HepG2 (cell line): ENCODE measurements at regions not wholly inside any gene's neighbourhood (a gene's known extent, or its start where the extent isn't known, plus 50 kb on each side); places are given as distances from the start of the nearest gene placed in this dataset.

Experiments
- ATAC-seq: fragments of 200-7000 bp; cut with Tn5 transposase; 3 replicates; pipeline ENCODE4 v1.9.1; 2020; ENCODE audit warnings: mild to moderate bottlenecking, moderate library complexity
- BruUV-seq: library from RNA; stranded (reverse); fragments of 400-500 nt; replicated peaks from 2 replicates; lab custom pipeline; 2021; lab: Mats Ljungman, UMichigan
- CTCF ChIA-PET: fragments of 300-600 bp; formaldehyde crosslinking; extraction: SDS; loops from one replicate; lab custom pipeline; 2021; ENCODE audit warnings: low total read pairs, inconsistent platforms, low intra/inter-chr PET ratio; lab: Yijun Ruan, JAX
- POLR2A ChIA-PET: fragments of 350-600 bp; sonication (Branson Sonifier 250); formaldehyde crosslinking; loops from one replicate; lab custom pipeline; 2020; ENCODE audit warnings: antibody characterized with exemption, inconsistent platforms; lab: Yijun Ruan, JAX
- DNase-seq: peaks from one replicate; pipeline ENCODE4 v3.0.0-alpha.2; 2015; ENCODE audit warnings: low spot score
- FAIRE-seq: peaks from 3 replicates; lab custom pipeline; 2011; peaks lifted over from hg19 to GRCh38; lab: Jason Lieb, UNC
- H2AFZ ChIP-seq: one replicate; pipeline ENCODE4 v1.6.1; 2011; ENCODE audit warnings: low read length, inconsistent platforms
- H3K27ac ChIP-seq: fragments of 300-600 bp; 3 replicates; pipeline ENCODE4 v1.8.0; 2011; ENCODE audit warnings: mixed run types, mild to moderate bottlenecking, mixed read lengths, low read length, inconsistent platforms; ENCODE audit not compliant: insufficient read depth; ENCODE audit errors: extremely low read length
- H3K27me3 ChIP-seq, 2 experiments: fragments of 200-600 bp in 1 of 2; 2 replicates in 1 of 2; 3 replicates in 1 of 2; pipeline versions ENCODE4 v1.6.0 to v1.8.0; 2011; ENCODE audit warnings: low read length in 2 of 2, mild to moderate bottlenecking in 2 of 2, moderate library complexity in 2 of 2, inconsistent platforms in 1 of 2; ENCODE audit not compliant: insufficient read depth in 2 of 2, control insufficient read depth in 1 of 2
- H3K36me3 ChIP-seq, 2 experiments: fragments of 200-600 bp in 1 of 2; replicated peaks in 1 of 2; 2 replicates in 1 of 2; 3 replicates in 1 of 2; pipeline versions ENCODE4 v1.5.1 to v1.8.0; 2011; ENCODE audit warnings: low read length in 2 of 2, inconsistent platforms in 1 of 2; ENCODE audit not compliant: insufficient read depth in 2 of 2, control insufficient read depth in 1 of 2
- H3K4me1 ChIP-seq: 2 replicates; pipeline ENCODE4 v1.5.1; 2012; ENCODE audit warnings: low read length, inconsistent platforms; ENCODE audit not compliant: insufficient read depth
- H3K4me2 ChIP-seq: 2 replicates; pipeline ENCODE4 v1.6.0; 2011; ENCODE audit warnings: low read depth, low read length, inconsistent platforms
- H3K4me3 ChIP-seq, 3 experiments: fragments of 200-600 bp in 1 of 3; sonication (generic), shearing (Covaris generic) in 1 of 3; replicated peaks in 1 of 3; 2 replicates each; pipeline ENCODE4 v1.5.1; 2011 to 2016; ENCODE audit warnings: low read length in 3 of 3, inconsistent platforms in 2 of 3, low read depth in 2 of 3, mild to moderate bottlenecking in 2 of 3, control low read depth in 1 of 3, mixed read lengths in 1 of 3; ENCODE audit not compliant: insufficient read depth in 1 of 3
- H3K79me2 ChIP-seq: one replicate; pipeline ENCODE4 v1.6.1; 2011; ENCODE audit warnings: low read length, inconsistent platforms; ENCODE audit not compliant: insufficient read depth
- H3K9ac ChIP-seq: 2 replicates; pipeline ENCODE4 v1.6.0; 2011; ENCODE audit warnings: mild to moderate bottlenecking, low read depth, low read length, inconsistent platforms; ENCODE audit not compliant: insufficient read depth
- H3K9me3 ChIP-seq: 2 replicates; pipeline ENCODE4 v1.5.1; 2012; ENCODE audit warnings: mild to moderate bottlenecking, low read length
- H4K20me1 ChIP-seq: 2 replicates; pipeline ENCODE4 v1.6.0; 2011; ENCODE audit warnings: inconsistent platforms, mild to moderate bottlenecking, low read length, moderate library complexity; ENCODE audit not compliant: insufficient read depth
- ATAD3A ChIP-seq: sonication (generic); formaldehyde crosslinking; IDR thresholded peaks from 2 replicates; pipeline ENCODE4 v1.4.0; 2020; ENCODE audit warnings: missing genetic modification reagents
- CHD4 ChIP-seq: fragments of 200-600 bp; sonication (generic); IDR thresholded peaks from 2 replicates; pipeline ENCODE4 v1.7.0; 2017; ENCODE audit warnings: mild to moderate bottlenecking, low read length, borderline replicate concordance
- CREBL2 ChIP-seq: sonication (generic); formaldehyde crosslinking; IDR thresholded peaks from 2 replicates; pipeline ENCODE4 v1.8.1; 2023; ENCODE audit warnings: missing genetic modification reagents, mild to moderate bottlenecking, borderline replicate concordance
- EHMT2 ChIP-seq: fragments of 200-600 bp; sonication (generic); IDR thresholded peaks from 2 replicates; pipeline ENCODE4 v1.7.0; 2017; ENCODE audit warnings: antibody characterized with exemption, low read depth, low read length, borderline replicate concordance
- EP300 ChIP-seq, 3 experiments: sonication (generic) in 1 of 3; formaldehyde crosslinking in 1 of 3; IDR thresholded peaks; 2 replicates each; pipeline versions ENCODE4 v1.5.1 to v1.6.1; 2011 to 2020; ENCODE audit warnings: low read depth in 2 of 3, low read length in 2 of 3, borderline replicate concordance in 1 of 3, improper control_type of control experiment in 1 of 3, mild to moderate bottlenecking in 1 of 3, missing genetic modification reagents in 1 of 3, moderate library complexity in 1 of 3
- ERF ChIP-seq: IDR thresholded peaks from 2 replicates; pipeline ENCODE4 v1.6.1; 2018; ENCODE audit warnings: missing biosample characterization, missing genetic modification reagents
- GTF2F1 ChIP-seq: fragments of 150-350 bp; IDR thresholded peaks from 2 replicates; pipeline ENCODE4 v1.6.1; 2014; ENCODE audit warnings: low read length
- HES4 ChIP-seq: sonication (generic); formaldehyde crosslinking; IDR thresholded peaks from 2 replicates; pipeline ENCODE4 v1.9.0; 2021; ENCODE audit warnings: mild to moderate bottlenecking, missing genetic modification reagents, borderline replicate concordance
- HOXA9 ChIP-seq: sonication (generic); formaldehyde crosslinking; IDR thresholded peaks from 2 replicates; pipeline ENCODE4 v1.8.1; 2022; ENCODE audit warnings: missing genetic modification reagents, mild to moderate bottlenecking, moderate library complexity, borderline replicate concordance
- KDM5B ChIP-seq: sonication (generic); formaldehyde crosslinking; IDR thresholded peaks from 2 replicates; pipeline ENCODE4 v1.4.0; 2020; ENCODE audit warnings: missing genetic modification reagents, mild to moderate bottlenecking, borderline replicate concordance
- RCOR2 ChIP-seq: IDR thresholded peaks from 2 replicates; pipeline ENCODE4 v1.6.1; 2016; ENCODE audit warnings: missing biosample characterization, missing genetic modification reagents
- SIN3A ChIP-seq: IDR thresholded peaks from 2 replicates; pipeline ENCODE4 v1.6.1; 2011; ENCODE audit warnings: low read depth, mild to moderate bottlenecking, control low read depth, low read length, borderline replicate concordance
- SNAPC4 ChIP-seq: sonication (generic); formaldehyde crosslinking; IDR thresholded peaks from 2 replicates; pipeline ENCODE4 v1.4.0; 2020; ENCODE audit warnings: mild to moderate bottlenecking, missing genetic modification reagents
- SP140L ChIP-seq: sonication (generic); formaldehyde crosslinking; IDR thresholded peaks from 2 replicates; pipeline ENCODE4 v1.4.0; 2020; ENCODE audit warnings: missing genetic modification reagents, borderline replicate concordance
- TAF1 ChIP-seq: sonication (generic); formaldehyde crosslinking; IDR thresholded peaks from 2 replicates; pipeline ENCODE4 v1.4.0; 2020; ENCODE audit warnings: missing genetic modification reagents
- ZNF326 ChIP-seq: sonication (generic); formaldehyde crosslinking; IDR thresholded peaks from 2 replicates; pipeline ENCODE4 v1.4.0; 2020; ENCODE audit warnings: missing genetic modification reagents, borderline replicate concordance
- ZNF670 ChIP-seq: sonication (generic); formaldehyde crosslinking; IDR thresholded peaks from 2 replicates; pipeline ENCODE4 v1.8.0; 2022; ENCODE audit warnings: mild to moderate bottlenecking, missing genetic modification reagents, borderline replicate concordance
- WGBS: methylation state at CpG from one replicate; pipeline ENCODE4 v1.1.6; 2017; ENCODE audit warnings: low lambda C conversion rate; 5-methylcytosine and 5-hydroxymethylcytosine counted together
- in situ Hi-C: cut with HindIII; loops from 2 replicates; pipeline ENCODE4 v1.10.0; 2017; ENCODE audit warnings: low pct_unique_long_range_greater_than_20kb; ENCODE audit not compliant: extremely low pct_ligation_motif_present
- intact Hi-C: fragments of 100-400 bp; cut with micrococcal nuclease; formaldehyde crosslinking; loops from one replicate; pipeline ENCODE4 v1.10.0; 2022; ENCODE audit not compliant: unreplicated experiment
- TF ChIP-seq, protein P1 (sequence below): sonication (generic); formaldehyde crosslinking; IDR thresholded peaks from 2 replicates; pipeline ENCODE4 v1.5.0; 2020; ENCODE audit warnings: missing genetic modification reagents
- TF ChIP-seq, protein P2 (sequence below): IDR thresholded peaks from 2 replicates; pipeline ENCODE4 v1.6.1; 2012; ENCODE audit warnings: inconsistent platforms

DNA sequence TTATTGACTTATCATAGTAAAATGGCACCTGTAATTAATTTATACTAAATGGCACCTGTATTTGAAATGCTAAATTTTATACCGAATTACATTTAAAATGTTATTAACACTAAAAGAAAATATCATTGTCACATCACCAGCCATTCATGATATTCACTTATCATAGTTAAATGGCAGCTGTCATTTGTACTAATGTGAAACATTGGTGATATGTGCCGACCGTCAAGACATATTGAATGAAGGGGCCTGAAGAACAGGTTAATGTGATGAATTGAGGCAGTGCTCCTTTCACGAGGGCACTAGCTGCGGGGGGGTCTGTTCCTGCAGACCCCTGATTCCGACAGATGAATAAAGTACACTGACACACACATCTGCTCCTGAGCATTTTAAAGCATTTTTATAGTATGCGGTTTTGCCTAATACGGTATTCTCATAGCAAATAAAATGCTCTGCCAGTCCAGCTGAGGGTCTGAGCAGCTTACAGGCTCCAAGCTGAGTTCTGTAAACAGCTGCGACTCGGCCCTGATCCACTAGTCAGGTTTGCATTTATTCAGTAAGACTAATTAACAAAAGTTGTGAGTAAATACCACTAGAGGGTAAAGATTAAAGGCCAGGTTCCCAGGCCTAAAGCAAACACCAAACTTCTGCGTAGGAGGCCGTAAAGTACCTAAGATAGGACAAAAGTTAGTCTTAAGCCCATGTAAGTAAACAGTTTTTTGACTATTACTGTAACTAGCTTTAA lies 593.4 kb upstream of the NETO1 start:
- POLR2A ChIA-PET: no interaction called here
- no peaks in the 10 kb centered on the region for H3K36me3 ChIP-seq
- H2AFZ ChIP-seq: no peak overlapping the region
- no peaks in the 10 kb centered on the region for H4K20me1 ChIP-seq
- DNase-seq (no peak), FAIRE-seq (no peak), ATAC-seq (no peak)
- no peaks in the 10 kb centered on the region for H3K27me3 ChIP-seq
- H3K9ac ChIP-seq: no peak overlapping the region
- 3% methylated on average over 9 of the region's 12 CpGs for WGBS
- no peaks in the 10 kb centered on the region for H3K9me3 ChIP-seq
- BruUV-seq: no TSS peak
- no peak overlapping the region for H3K4me2 ChIP-seq
- peaks cover 6% of the 10 kb centered on the region; the same call in 1 of the 2 replicates for H3K4me1 ChIP-seq
- no peak overlapping the region for H3K4me3 ChIP-seq
- no peak overlapping the region for H3K27ac ChIP-seq
- H3K79me2 ChIP-seq: no peaks in the 10 kb centered on the region
- intact Hi-C loops: no loop called here
- CTCF ChIA-PET: no interaction called here
- in situ Hi-C loops: no loop called here
- TF ChIP-seq, protein P1, sequence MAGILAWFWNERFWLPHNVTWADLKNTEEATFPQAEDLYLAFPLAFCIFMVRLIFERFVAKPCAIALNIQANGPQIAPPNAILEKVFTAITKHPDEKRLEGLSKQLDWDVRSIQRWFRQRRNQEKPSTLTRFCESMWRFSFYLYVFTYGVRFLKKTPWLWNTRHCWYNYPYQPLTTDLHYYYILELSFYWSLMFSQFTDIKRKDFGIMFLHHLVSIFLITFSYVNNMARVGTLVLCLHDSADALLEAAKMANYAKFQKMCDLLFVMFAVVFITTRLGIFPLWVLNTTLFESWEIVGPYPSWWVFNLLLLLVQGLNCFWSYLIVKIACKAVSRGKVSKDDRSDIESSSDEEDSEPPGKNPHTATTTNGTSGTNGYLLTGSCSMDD (CRISPR knock-in tag): no peak
- TF ChIP-seq EHMT2 (no peak), SP140L (no peak), SIN3A (no peak), CREBL2 (CRISPR knock-in tag) (no peak), HES4 (no peak), RCOR2 (CRISPR knock-in tag) (no peak), ZNF326 (CRISPR knock-in tag) (no peak), KDM5B (no peak), ZNF670 (CRISPR knock-in tag) (no peak), EP300 (IDR thresholded peaks at IDR 0.05; ENCODE audit: low read depth in 2 of 2, low read length in 2 of 2) (no peak), EP300 (CRISPR knock-in tag; IDR thresholded peaks at IDR 0.05; ENCODE audit: borderline replicate concordance) (no peak), SNAPC4 (CRISPR knock-in tag) (no peak), GTF2F1 (no peak), ERF (CRISPR knock-in tag) (no peak), HOXA9 (no peak), TAF1 (no peak), CHD4 (no peak), ATAD3A (CRISPR knock-in tag) (no peak)
- TF ChIP-seq, protein P2, sequence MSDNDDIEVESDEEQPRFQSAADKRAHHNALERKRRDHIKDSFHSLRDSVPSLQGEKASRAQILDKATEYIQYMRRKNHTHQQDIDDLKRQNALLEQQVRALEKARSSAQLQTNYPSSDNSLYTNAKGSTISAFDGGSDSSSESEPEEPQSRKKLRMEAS: no peak
